Breast epithelium (tissue), 3 donors: ENCODE measurements at regions not wholly inside any gene's neighbourhood (a gene's known extent, or its start where the extent isn't known, plus 50 kb on each side); places are given as distances from the start of the nearest gene placed in this dataset.

Experiments
- CTCF ChIP-seq, 3 donors: fragments of 450-650 bp; IDR thresholded peaks; one replicate each; pipeline ENCODE4 v1.5.1; 2016 to 2017; ENCODE audit warnings: antibody characterized with exemption in 3 of 3, mild to moderate bottlenecking in 3 of 3, moderate library complexity in 3 of 3
- POLR2A ChIP-seq: fragments of 450-650 bp; IDR thresholded peaks from one replicate; pipeline ENCODE4 v1.6.1; 2016; ENCODE audit warnings: antibody characterized with exemption, mild to moderate bottlenecking, moderate library complexity
- POLR2AphosphoS5 ChIP-seq, 3 donors: sonication (generic); formaldehyde crosslinking; IDR thresholded peaks; one replicate each; pipeline ENCODE4 v1.6.1; 2017; ENCODE audit warnings: antibody characterized with exemption in 3 of 3

- TF ChIP-seq CTCF (IDR thresholded peaks at IDR 0.05) (no peak), POLR2A (no peak), POLR2AphosphoS5 (IDR thresholded peaks at IDR 0.05) (no peak)
Measured at GRCh38 chr16:86351041-86351784, 159.1 kb upstream of the FOXF1 start.
